ENCODE measurements at regions not wholly inside any gene's neighbourhood (a gene's known extent, or its start where the extent isn't known, plus 50 kb on each side); places are given as distances from the start of the nearest gene placed in this dataset.

DNA sequence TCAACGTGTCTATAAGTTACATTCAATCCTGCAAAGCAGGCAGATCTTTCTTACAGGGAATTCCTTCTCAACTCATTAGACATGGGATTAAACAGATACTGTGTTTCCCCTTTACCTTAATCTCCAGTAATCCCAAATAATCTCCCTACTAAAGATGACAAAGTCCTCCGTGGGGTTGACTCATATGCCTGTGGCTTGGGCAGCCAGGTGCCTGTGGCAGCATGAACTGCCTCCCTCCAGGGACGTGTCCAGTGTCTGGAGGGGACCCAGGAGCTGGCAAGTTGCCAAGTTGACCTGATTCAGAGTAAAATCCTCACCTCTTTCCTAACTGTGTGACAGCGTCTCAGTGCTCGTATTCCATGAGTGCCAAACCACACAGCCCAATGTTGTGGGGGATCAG is 94.6 kb upstream of the PTCH1 start:
- Histone ChIP-seq H3K4ac (ENCODE audit: low read depth, low read length) (no peak overlapping the region), H4K8ac (replicated peaks; ENCODE audit: insufficient read length, low read depth, low read length) (no peak overlapping the region), H2AFZ (ENCODE audit: low read length) (no peak overlapping the region), H2BK120ac (ENCODE audit: low read depth, low read length, poor library complexity, severe bottlenecking) (no peak overlapping the region), H3K9ac (ENCODE audit: extremely low read depth, insufficient read length, low read length) (no peak overlapping the region), H3K23me2 (ENCODE audit: insufficient read length, low read depth, low read length, poor library complexity, severe bottlenecking) (no peaks in the 10 kb centered on the region), H2BK5ac (ENCODE audit: insufficient read length, low read length) (no peak overlapping the region), H4K20me1 (ENCODE audit: control insufficient read depth, insufficient read depth, insufficient read length) (no peaks in the 10 kb centered on the region), H2BK15ac (ENCODE audit: low read depth, low read length) (no peak overlapping the region), H2AK5ac (ENCODE audit: insufficient read length, low read length) (no peak overlapping the region), H2BK12ac (ENCODE audit: insufficient read length, low read depth, low read length) (no peak overlapping the region), H3K27me3 (ENCODE audit: insufficient read depth, low read length) (no peaks in the 10 kb centered on the region), H3K56ac (ENCODE audit: insufficient read length, low read depth, low read length) (no peak overlapping the region), H3K9me3 (ENCODE audit: control insufficient read depth, low read depth, low read length) (no peaks in the 10 kb centered on the region), H4K5ac (ENCODE audit: insufficient read length, low read depth, low read length) (no peak overlapping the region), H2BK20ac (ENCODE audit: low read depth, low read length, poor library complexity, severe bottlenecking) (no peak overlapping the region), H3K4me2 (ENCODE audit: insufficient read depth, insufficient read length, low read length) (no peak overlapping the region), H3K79me2 (ENCODE audit: insufficient read depth, low read length) (no peaks in the 10 kb centered on the region), H3K23ac (ENCODE audit: insufficient read length, low read depth, low read length) (no peak overlapping the region), H3K18ac (ENCODE audit: insufficient read length, low read depth, low read length) (no peak overlapping the region), H4K91ac (ENCODE audit: insufficient read length, low read depth, low read length) (no peak overlapping the region), H3K27ac (ENCODE audit: insufficient read length, low read depth, low read length) (no peak overlapping the region), H3K79me1 (ENCODE audit: insufficient read depth, low read depth, low read length, poor library complexity, severe bottlenecking) (no peaks in the 10 kb centered on the region), H3K4me1 (ENCODE audit: insufficient read depth, low read length) (no peaks in the 10 kb centered on the region), H3T11ph (ENCODE audit: low read length) (no peak overlapping the region), H3K14ac (ENCODE audit: insufficient read depth, low read length) (no peak overlapping the region)
- no peak for TF ChIP-seq CTCF (conservative IDR thresholded peaks at IDR 0.05)
- no peak for DNase-seq
- Mint-ChIP-seq H3K27me3 (ENCODE audit: low read depth) (peaks cover 15% of the 10 kb centered on the region), H3K4me3 (no peak overlapping the region), H3K27ac (no peak overlapping the region), H3K4me1 (peaks cover 2 to 4% of the 10 kb centered on the region in 2 experiments), H3K9me3 (no peaks in the 10 kb centered on the region), H3K36me3 (ENCODE audit: insufficient read depth in 1 of 3, low read depth in 3 of 3) (no peaks in the 10 kb centered on the region)
- WGBS (ENCODE audit: extremely low coverage, insufficient read length, low lambda C conversion rate), result no CpG with 5 or more reads among the region's 5 CpGs

Measured in H9 (cell line).